HG03280 (cell line): ENCODE measurements at regions not wholly inside any gene's neighbourhood (a gene's known extent, or its start where the extent isn't known, plus 50 kb on each side); places are given as distances from the start of the nearest gene placed in this dataset.
"Not testable (repeated sequence)": the region's sequence is repeated elsewhere in the genome, so short reads cannot be mapped to it uniquely, and the experiment has no call there.

ENCODE experiments used
- ATAC-seq: cut with Tn5 transposase; IDR thresholded peaks from one replicate; pipeline ENCODE4 v1.9.1; 2021; ENCODE audit warnings: mild to moderate bottlenecking, moderate library complexity; ENCODE audit not compliant: unreplicated experiment

GRCh38 chrX:117689956-117690355 lies 426.7 kb downstream of the KLHL13 start:
- no peak for ATAC-seq

- ATAC-seq = no peak
Observed at GRCh38 chrX:117680286-117680685, 436.3 kb downstream of the KLHL13 start.

GRCh38 chrX:117653396-117653795 lies 463.2 kb downstream of the KLHL13 start:
- no peak for ATAC-seq

- ATAC-seq = no peak
Observed at GRCh38 chrX:117645639-117646038, 471.0 kb downstream of the KLHL13 start.

- no peak for ATAC-seq
Observed at GRCh38 chrX:117641913-117642656, 474.5 kb downstream of the KLHL13 start.

- no peak for ATAC-seq
Observed at GRCh38 chrX:117636826-117637225, 479.8 kb downstream of the KLHL13 start.

GRCh38 chrX:117633277-117633676 lies 483.3 kb downstream of the KLHL13 start:
- ATAC-seq = no peak

- ATAC-seq = no peak
Observed at GRCh38 chrX:117628381-117628780, 488.2 kb downstream of the KLHL13 start.

GRCh38 chrX:117610806-117611205 lies 505.8 kb downstream of the KLHL13 start:
- no peak for ATAC-seq

GRCh38 chrX:117610049-117610448 lies 506.6 kb downstream of the KLHL13 start:
- no peak for ATAC-seq

GRCh38 chrX:117607561-117607960 lies 509.0 kb downstream of the KLHL13 start:
- ATAC-seq = no peak

GRCh38 chrX:117606101-117606500 lies 510.5 kb downstream of the KLHL13 start:
- ATAC-seq = not testable (repeated sequence)

GRCh38 chrX:117570160-117570559 lies 546.5 kb downstream of the KLHL13 start:
- ATAC-seq = no peak

GRCh38 chrX:117568238-117568637 lies 548.4 kb downstream of the KLHL13 start:
- ATAC-seq = no peak

GRCh38 chrX:117543885-117544284 lies 572.7 kb downstream of the KLHL13 start:
- ATAC-seq = no peak

GRCh38 chrX:117539090-117539418 lies 577.6 kb downstream of the KLHL13 start:
- no peak for ATAC-seq

GRCh38 chrX:117538178-117539089 lies 578.2 kb downstream of the KLHL13 start:
- no peak for ATAC-seq

- no peak for ATAC-seq
Observed at GRCh38 chrX:117532339-117532738, 584.3 kb downstream of the KLHL13 start.

GRCh38 chrX:117522725-117523700 lies 593.6 kb downstream of the KLHL13 start:
- ATAC-seq = no peak

- ATAC-seq = no peak
Observed at GRCh38 chrX:117517994-117518393, 598.6 kb downstream of the KLHL13 start.

- ATAC-seq = no peak
Observed at GRCh38 chrX:117511379-117511778, 605.2 kb downstream of the KLHL13 start.
